Breast epithelium (tissue), 3 donors: ENCODE measurements at regions not wholly inside any gene's neighbourhood (a gene's known extent, or its start where the extent isn't known, plus 50 kb on each side); places are given as distances from the start of the nearest gene placed in this dataset.

ENCODE experiments used
- POLR2A ChIP-seq: fragments of 450-650 bp; IDR thresholded peaks from one replicate; pipeline ENCODE4 v1.6.1; 2016; ENCODE audit warnings: antibody characterized with exemption, mild to moderate bottlenecking, moderate library complexity
- TF ChIP-seq, protein P1 (sequence below), 3 donors: fragments of 450-650 bp; IDR thresholded peaks; one replicate each; pipeline ENCODE4 v1.5.1; 2016 to 2017; ENCODE audit warnings: antibody characterized with exemption in 3 of 3, mild to moderate bottlenecking in 3 of 3, moderate library complexity in 3 of 3

DNA sequence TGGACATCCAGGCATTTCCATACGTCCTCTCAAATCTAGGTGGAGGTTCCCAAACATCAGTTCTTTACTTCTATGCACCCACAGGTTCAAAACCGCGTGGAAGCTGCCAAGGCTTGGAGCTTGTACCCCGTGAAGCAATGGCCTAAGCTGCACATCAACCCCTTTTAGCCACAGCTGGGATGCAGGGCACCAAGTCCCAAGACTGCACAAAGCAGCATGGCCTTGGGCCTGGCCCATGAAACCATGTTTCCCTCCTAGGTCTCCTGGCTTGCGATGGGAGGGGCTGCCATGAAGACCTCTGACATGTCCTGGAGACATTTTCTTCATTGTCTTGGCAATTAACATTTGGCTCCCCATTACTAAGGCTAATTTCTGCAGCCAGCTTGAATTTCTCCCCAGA, 88.9 kb upstream of the CBLN4 start:
- no peak for TF ChIP-seq POLR2A
- TF ChIP-seq, protein P1, sequence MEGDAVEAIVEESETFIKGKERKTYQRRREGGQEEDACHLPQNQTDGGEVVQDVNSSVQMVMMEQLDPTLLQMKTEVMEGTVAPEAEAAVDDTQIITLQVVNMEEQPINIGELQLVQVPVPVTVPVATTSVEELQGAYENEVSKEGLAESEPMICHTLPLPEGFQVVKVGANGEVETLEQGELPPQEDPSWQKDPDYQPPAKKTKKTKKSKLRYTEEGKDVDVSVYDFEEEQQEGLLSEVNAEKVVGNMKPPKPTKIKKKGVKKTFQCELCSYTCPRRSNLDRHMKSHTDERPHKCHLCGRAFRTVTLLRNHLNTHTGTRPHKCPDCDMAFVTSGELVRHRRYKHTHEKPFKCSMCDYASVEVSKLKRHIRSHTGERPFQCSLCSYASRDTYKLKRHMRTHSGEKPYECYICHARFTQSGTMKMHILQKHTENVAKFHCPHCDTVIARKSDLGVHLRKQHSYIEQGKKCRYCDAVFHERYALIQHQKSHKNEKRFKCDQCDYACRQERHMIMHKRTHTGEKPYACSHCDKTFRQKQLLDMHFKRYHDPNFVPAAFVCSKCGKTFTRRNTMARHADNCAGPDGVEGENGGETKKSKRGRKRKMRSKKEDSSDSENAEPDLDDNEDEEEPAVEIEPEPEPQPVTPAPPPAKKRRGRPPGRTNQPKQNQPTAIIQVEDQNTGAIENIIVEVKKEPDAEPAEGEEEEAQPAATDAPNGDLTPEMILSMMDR (IDR thresholded peaks at IDR 0.05) = no peak
